Liver (tissue), 3 donors: ENCODE measurements at regions not wholly inside any gene's neighbourhood (a gene's known extent, or its start where the extent isn't known, plus 50 kb on each side); places are given as distances from the start of the nearest gene placed in this dataset.

Experiments used
- FOXA1 ChIP-seq: IDR thresholded peaks from 2 replicates; pipeline ENCODE4 v1.6.1; 2016; ENCODE audit warnings: antibody characterized with exemption
- GABPA ChIP-seq, 2 donors: IDR thresholded peaks in 1 of 2; conservative IDR thresholded peaks in 1 of 2; 2 replicates each; pipeline ENCODE4 v1.6.1; 2016; ENCODE audit warnings: antibody characterized with exemption in 2 of 2, mild to moderate bottlenecking in 1 of 2, moderate library complexity in 1 of 2
- HNF4A ChIP-seq, 2 donors: conservative IDR thresholded peaks; 2 replicates each; pipeline ENCODE4 v1.6.1; 2016; ENCODE audit warnings: antibody characterized with exemption in 2 of 2, mild to moderate bottlenecking in 2 of 2
- JUND ChIP-seq, 2 donors: IDR thresholded peaks; 2 replicates each; pipeline ENCODE4 v1.6.1; 2016; ENCODE audit warnings: antibody characterized with exemption in 2 of 2
- RXRA ChIP-seq, 2 donors: IDR thresholded peaks; 2 replicates each; pipeline ENCODE4 v1.6.1; 2017 to 2018; ENCODE audit warnings: antibody characterized with exemption in 2 of 2, mild to moderate bottlenecking in 1 of 2
- TAF1 ChIP-seq: conservative IDR thresholded peaks from 2 replicates; pipeline ENCODE4 v1.6.1; 2016; ENCODE audit warnings: antibody characterized with exemption, mild to moderate bottlenecking
- TF ChIP-seq, protein P1 (sequence below): fragments of 150-350 bp; IDR thresholded peaks from 2 replicates; pipeline ENCODE4 v1.5.1; 2017; ENCODE audit warnings: improper control_type of control experiment, low read depth, low read length; ENCODE audit not compliant: missing input control
- TF ChIP-seq, protein P2 (sequence below): IDR thresholded peaks from 2 replicates; pipeline ENCODE4 v1.6.1; 2016; ENCODE audit warnings: antibody characterized with exemption, mild to moderate bottlenecking
- TF ChIP-seq, protein P3 (sequence below): IDR thresholded peaks from 2 replicates; pipeline ENCODE4 v1.6.1; 2016; ENCODE audit warnings: antibody characterized with exemption
- donor health status: healthy.
- donor health status: healthy.

DNA sequence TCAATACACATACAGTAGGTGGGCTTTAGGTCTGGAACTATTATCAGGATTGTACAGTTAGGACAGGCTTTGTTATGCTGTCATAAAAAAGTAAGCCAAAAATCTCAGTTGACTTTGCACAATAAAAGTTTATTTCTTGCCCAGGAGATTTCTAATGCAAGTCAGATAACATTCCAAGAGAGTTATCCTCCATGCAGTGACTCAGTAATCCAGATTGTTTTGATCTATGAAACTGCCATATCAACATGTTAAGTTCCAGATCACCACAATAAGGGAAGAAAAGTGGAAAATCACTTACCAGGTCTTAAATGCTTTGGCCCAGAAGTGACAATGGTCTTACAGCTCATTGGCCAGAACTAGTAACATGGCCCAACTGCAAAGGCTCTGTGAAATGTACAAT lies 636.2 kb upstream of the KLF12 start:
- TF ChIP-seq, protein P1, sequence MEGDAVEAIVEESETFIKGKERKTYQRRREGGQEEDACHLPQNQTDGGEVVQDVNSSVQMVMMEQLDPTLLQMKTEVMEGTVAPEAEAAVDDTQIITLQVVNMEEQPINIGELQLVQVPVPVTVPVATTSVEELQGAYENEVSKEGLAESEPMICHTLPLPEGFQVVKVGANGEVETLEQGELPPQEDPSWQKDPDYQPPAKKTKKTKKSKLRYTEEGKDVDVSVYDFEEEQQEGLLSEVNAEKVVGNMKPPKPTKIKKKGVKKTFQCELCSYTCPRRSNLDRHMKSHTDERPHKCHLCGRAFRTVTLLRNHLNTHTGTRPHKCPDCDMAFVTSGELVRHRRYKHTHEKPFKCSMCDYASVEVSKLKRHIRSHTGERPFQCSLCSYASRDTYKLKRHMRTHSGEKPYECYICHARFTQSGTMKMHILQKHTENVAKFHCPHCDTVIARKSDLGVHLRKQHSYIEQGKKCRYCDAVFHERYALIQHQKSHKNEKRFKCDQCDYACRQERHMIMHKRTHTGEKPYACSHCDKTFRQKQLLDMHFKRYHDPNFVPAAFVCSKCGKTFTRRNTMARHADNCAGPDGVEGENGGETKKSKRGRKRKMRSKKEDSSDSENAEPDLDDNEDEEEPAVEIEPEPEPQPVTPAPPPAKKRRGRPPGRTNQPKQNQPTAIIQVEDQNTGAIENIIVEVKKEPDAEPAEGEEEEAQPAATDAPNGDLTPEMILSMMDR: no peak
- TF ChIP-seq HNF4A (conservative IDR thresholded peaks at IDR 0.05): no peak
- TF ChIP-seq RXRA (IDR thresholded peaks at IDR 0.05): no peak
- TF ChIP-seq FOXA1: no peak
- TF ChIP-seq, protein P2, sequence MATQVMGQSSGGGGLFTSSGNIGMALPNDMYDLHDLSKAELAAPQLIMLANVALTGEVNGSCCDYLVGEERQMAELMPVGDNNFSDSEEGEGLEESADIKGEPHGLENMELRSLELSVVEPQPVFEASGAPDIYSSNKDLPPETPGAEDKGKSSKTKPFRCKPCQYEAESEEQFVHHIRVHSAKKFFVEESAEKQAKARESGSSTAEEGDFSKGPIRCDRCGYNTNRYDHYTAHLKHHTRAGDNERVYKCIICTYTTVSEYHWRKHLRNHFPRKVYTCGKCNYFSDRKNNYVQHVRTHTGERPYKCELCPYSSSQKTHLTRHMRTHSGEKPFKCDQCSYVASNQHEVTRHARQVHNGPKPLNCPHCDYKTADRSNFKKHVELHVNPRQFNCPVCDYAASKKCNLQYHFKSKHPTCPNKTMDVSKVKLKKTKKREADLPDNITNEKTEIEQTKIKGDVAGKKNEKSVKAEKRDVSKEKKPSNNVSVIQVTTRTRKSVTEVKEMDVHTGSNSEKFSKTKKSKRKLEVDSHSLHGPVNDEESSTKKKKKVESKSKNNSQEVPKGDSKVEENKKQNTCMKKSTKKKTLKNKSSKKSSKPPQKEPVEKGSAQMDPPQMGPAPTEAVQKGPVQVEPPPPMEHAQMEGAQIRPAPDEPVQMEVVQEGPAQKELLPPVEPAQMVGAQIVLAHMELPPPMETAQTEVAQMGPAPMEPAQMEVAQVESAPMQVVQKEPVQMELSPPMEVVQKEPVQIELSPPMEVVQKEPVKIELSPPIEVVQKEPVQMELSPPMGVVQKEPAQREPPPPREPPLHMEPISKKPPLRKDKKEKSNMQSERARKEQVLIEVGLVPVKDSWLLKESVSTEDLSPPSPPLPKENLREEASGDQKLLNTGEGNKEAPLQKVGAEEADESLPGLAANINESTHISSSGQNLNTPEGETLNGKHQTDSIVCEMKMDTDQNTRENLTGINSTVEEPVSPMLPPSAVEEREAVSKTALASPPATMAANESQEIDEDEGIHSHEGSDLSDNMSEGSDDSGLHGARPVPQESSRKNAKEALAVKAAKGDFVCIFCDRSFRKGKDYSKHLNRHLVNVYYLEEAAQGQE: no peak
- TF ChIP-seq GABPA (IDR thresholded peaks at IDR 0.05 in 1 of 2, conservative IDR thresholded peaks at IDR 0.05 in 1 of 2): no peak
- TF ChIP-seq, protein P3, sequence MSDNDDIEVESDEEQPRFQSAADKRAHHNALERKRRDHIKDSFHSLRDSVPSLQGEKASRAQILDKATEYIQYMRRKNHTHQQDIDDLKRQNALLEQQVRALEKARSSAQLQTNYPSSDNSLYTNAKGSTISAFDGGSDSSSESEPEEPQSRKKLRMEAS: no peak
- no peak for TF ChIP-seq JUND (IDR thresholded peaks at IDR 0.05)
- TF ChIP-seq TAF1: no peak
